Neuronal stem cell (in vitro differentiated cells): ENCODE measurements at regions not wholly inside any gene's neighbourhood (a gene's known extent, or its start where the extent isn't known, plus 50 kb on each side); places are given as distances from the start of the nearest gene placed in this dataset.

Experiments
- DNase-seq: peaks from one replicate; pipeline ENCODE4 v3.0.0-alpha.2; 2013; ENCODE audit warnings: low spot score
- H2AFZ ChIP-seq: one replicate; pipeline ENCODE4 v1.6.1; 2013; ENCODE audit warnings: mild to moderate bottlenecking, low read length, inconsistent platforms
- H2AK5ac ChIP-seq: 2 replicates; pipeline ENCODE4 v1.6.1; 2013; ENCODE audit warnings: low read depth, mild to moderate bottlenecking, inconsistent platforms, low read length, moderate library complexity, mixed read lengths
- H2BK120ac ChIP-seq: 2 replicates; pipeline ENCODE4 v1.6.1; 2013; ENCODE audit warnings: low read depth, mild to moderate bottlenecking, inconsistent platforms, low read length, moderate library complexity, mixed read lengths
- H2BK12ac ChIP-seq: one replicate; pipeline ENCODE4 v1.6.1; 2013; ENCODE audit warnings: low read length, inconsistent platforms
- H2BK15ac ChIP-seq: 2 replicates; pipeline ENCODE4 v1.6.1; 2013; ENCODE audit warnings: mild to moderate bottlenecking, low read length, inconsistent platforms, mixed read lengths
- H2BK5ac ChIP-seq: one replicate; pipeline ENCODE4 v1.6.1; 2013; ENCODE audit warnings: inconsistent platforms, mild to moderate bottlenecking, low read length, moderate library complexity
- H3K14ac ChIP-seq: one replicate; pipeline ENCODE4 v1.6.1; 2013; ENCODE audit warnings: low read length, inconsistent platforms
- H3K18ac ChIP-seq: 2 replicates; pipeline ENCODE4 v1.6.1; 2013; ENCODE audit warnings: low read length, inconsistent platforms
- H3K23ac ChIP-seq: 2 replicates; pipeline ENCODE4 v1.6.1; 2013; ENCODE audit warnings: low read depth, mild to moderate bottlenecking, mixed read lengths, low read length, inconsistent platforms; ENCODE audit not compliant: poor library complexity
- H3K27ac ChIP-seq: replicated peaks from 3 replicates; pipeline ENCODE4 v1.5.1; 2013; ENCODE audit warnings: low read length, inconsistent platforms
- H3K27me3 ChIP-seq, 3 experiments: 2 replicates each; pipeline ENCODE4 v1.6.1; 2013; ENCODE audit warnings: low read length in 3 of 3, mild to moderate bottlenecking in 2 of 3, inconsistent platforms in 1 of 3, low read depth in 1 of 3, mixed read lengths in 1 of 3, moderate library complexity in 1 of 3; ENCODE audit not compliant: control insufficient read depth in 3 of 3, insufficient read depth in 3 of 3
- H3K36me3 ChIP-seq, 2 donors: replicated peaks in 1 of 2; 2 replicates each; pipeline ENCODE4 v1.6.1; 2013; ENCODE audit warnings: low read length in 2 of 2; ENCODE audit not compliant: control insufficient read depth in 2 of 2, insufficient read depth in 2 of 2
- H3K4ac ChIP-seq: 2 replicates; pipeline ENCODE4 v1.6.1; 2013; ENCODE audit warnings: inconsistent platforms, mild to moderate bottlenecking, low read length, moderate library complexity
- H3K4me1 ChIP-seq, 2 donors: 1 replicate in 1 of 2; 2 replicates in 1 of 2; pipeline ENCODE4 v1.6.1; 2013; ENCODE audit warnings: low read length in 2 of 2, low read depth in 1 of 2; ENCODE audit not compliant: control insufficient read depth in 2 of 2, insufficient read depth in 1 of 2
- H3K4me2 ChIP-seq: one replicate; pipeline ENCODE4 v1.6.1; 2013; ENCODE audit warnings: mild to moderate bottlenecking, low read length, inconsistent platforms; ENCODE audit not compliant: insufficient read depth, poor library complexity, severe bottlenecking
- H3K4me3 ChIP-seq, 2 donors: 2 replicates each; pipeline ENCODE4 v1.5.1; 2013; ENCODE audit warnings: low read length in 2 of 2, mild to moderate bottlenecking in 2 of 2, inconsistent platforms in 1 of 2, moderate library complexity in 1 of 2
- H3K79me1 ChIP-seq: one replicate; pipeline ENCODE4 v1.6.1; 2013; ENCODE audit warnings: low read depth, mild to moderate bottlenecking, inconsistent platforms, low read length, moderate library complexity
- H3K9ac ChIP-seq: one replicate; pipeline ENCODE4 v1.6.1; 2013; ENCODE audit warnings: mild to moderate bottlenecking, low read depth, low read length, inconsistent platforms; ENCODE audit not compliant: poor library complexity
- H3K9me3 ChIP-seq, 2 donors: replicated peaks in 1 of 2; 2 replicates each; pipeline versions ENCODE3 to v1.6.1; 2013; ENCODE audit warnings: low read length in 2 of 2, mild to moderate bottlenecking in 2 of 2, inconsistent platforms in 1 of 2, low read depth in 1 of 2, mixed read lengths in 1 of 2, moderate library complexity in 1 of 2; ENCODE audit not compliant: control insufficient read depth in 2 of 2, insufficient read depth in 1 of 2
- H4K8ac ChIP-seq: one replicate; pipeline ENCODE4 v1.6.1; 2013; ENCODE audit warnings: low read depth, mild to moderate bottlenecking, inconsistent platforms, low read length, moderate library complexity
- H4K91ac ChIP-seq: one replicate; pipeline ENCODE4 v1.6.1; 2013; ENCODE audit warnings: low read length, low read depth, mild to moderate bottlenecking, inconsistent platforms; ENCODE audit not compliant: poor library complexity
- WGBS, 2 donors: extraction: QIAGEN DNeasy Blood & Tissue Kit; methylation state at CpG; one replicate each; pipeline ENCODE4 v1.1.7; 2013; ENCODE audit warnings: missing lambda C conversion rate in 2 of 2, mixed read lengths in 1 of 2; ENCODE audit not compliant: insufficient read length in 2 of 2, insufficient replicate concordance in 1 of 2; ENCODE audit errors: extremely low coverage in 2 of 2; 5-methylcytosine and 5-hydroxymethylcytosine counted together

- Histone ChIP-seq H4K91ac (no peak overlapping the region), H2AFZ (no peak overlapping the region), H3K27ac (no peak overlapping the region), H3K9ac (no peak overlapping the region), H2BK5ac (peak overlapping the region; percentile 11), H2BK12ac (peak overlapping the region; percentile 10), H2BK120ac (peak overlapping the region; percentile 0), H3K79me1 (no peaks in the 10 kb centered on the region), H3K18ac (peak overlapping the region; percentile 72), H3K4me2 (no peak overlapping the region), H2BK15ac (peak overlapping the region; percentile 64), H2AK5ac (peak overlapping the region; percentile 27), H3K14ac (peak overlapping the region; percentile 3), H3K4ac (peak overlapping the region; percentile 1), H3K9me3 (peaks cover 0 to 3% of the 10 kb centered on the region in 2 donors), H3K4me3 (no peak overlapping the region), H3K4me1 (peaks cover 5 to 6% of the 10 kb centered on the region in 2 donors), H3K27me3 (peaks cover 0 to 53% (median 6%) of the 10 kb centered on the region in 3 experiments), H3K23ac (peak overlapping the region; percentile 0), H4K8ac (no peak overlapping the region), H3K36me3 (no peaks in the 10 kb centered on the region)
- no CpG with 5 or more reads among the region's 7 CpGs for WGBS, 2 donors
- no peak for DNase-seq
Observed at GRCh38 chr1:234779160-234779538, 169.2 kb upstream of the IRF2BP2 start.

- Histone ChIP-seq H3K79me1 (no peaks in the 10 kb centered on the region), H3K27me3 (peaks cover 0 to 53% (median 6%) of the 10 kb centered on the region in 3 experiments), H3K9ac (no peak overlapping the region), H2BK15ac (peak overlapping the region; percentile 64), H3K23ac (peak overlapping the region; percentile 0), H3K27ac (no peak overlapping the region), H3K18ac (peak overlapping the region; percentile 72), H4K8ac (no peak overlapping the region), H4K91ac (no peak overlapping the region), H3K14ac (peak overlapping the region; percentile 3), H2BK120ac (peak overlapping the region; percentile 0), H2AFZ (peak overlapping the region; percentile 17), H3K9me3 (peaks cover 0 to 3% of the 10 kb centered on the region in 2 donors), H3K4me3 (no peak overlapping the region), H3K4me1 (peaks cover 5 to 6% of the 10 kb centered on the region in 2 donors), H3K36me3 (no peaks in the 10 kb centered on the region), H2BK5ac (peak overlapping the region; percentile 11), H2BK12ac (peak overlapping the region; percentile 8), H2AK5ac (peak overlapping the region; percentile 27), H3K4ac (peak overlapping the region; percentile 2), H3K4me2 (no peak overlapping the region)
- no peak for DNase-seq
- no CpG with 5 or more reads among the region's 22 CpGs for WGBS, 2 donors
Observed at GRCh38 chr1:234778221-234779159, 168.5 kb upstream of the IRF2BP2 start.

GRCh38 chr1:234777856-234778220, 167.9 kb upstream of the IRF2BP2 start:
- no peak overlapping the region for H3K4me2 ChIP-seq
- no peak overlapping the region for H2AK5ac ChIP-seq
- no CpG with 5 or more reads among the region's 1 CpG for WGBS, 2 donors
- H3K36me3 ChIP-seq = no peaks in the 10 kb centered on the region
- no peak overlapping the region for H2BK5ac ChIP-seq
- H2BK120ac ChIP-seq = no peak overlapping the region
- H3K18ac ChIP-seq = no peak overlapping the region
- H2BK12ac ChIP-seq = no peak overlapping the region
- peaks cover 0 to 3% of the 10 kb centered on the region in 2 donors for H3K9me3 ChIP-seq
- H4K91ac ChIP-seq = no peak overlapping the region
- H3K4me1 ChIP-seq = peaks cover 5 to 6% of the 10 kb centered on the region in 2 donors
- no peak for DNase-seq
- no peak overlapping the region for H3K27ac ChIP-seq
- no peak overlapping the region for H3K14ac ChIP-seq
- no peak overlapping the region for H2BK15ac ChIP-seq
- no peak overlapping the region for H3K4ac ChIP-seq
- H2AFZ ChIP-seq = no peak overlapping the region
- no peak overlapping the region for H3K23ac ChIP-seq
- H3K27me3 ChIP-seq = peaks cover 0 to 53% (median 6%) of the 10 kb centered on the region in 3 experiments
- H4K8ac ChIP-seq = no peak overlapping the region
- no peaks in the 10 kb centered on the region for H3K79me1 ChIP-seq
- H3K9ac ChIP-seq = no peak overlapping the region
- no peak overlapping the region for H3K4me3 ChIP-seq
